ENCODE measurements at regions not wholly inside any gene's neighbourhood (a gene's known extent, or its start where the extent isn't known, plus 50 kb on each side); places are given as distances from the start of the nearest gene placed in this dataset.
"Not testable (repeated sequence)": the region's sequence is repeated elsewhere in the genome, so short reads cannot be mapped to it uniquely, and the experiment has no call there.

DNA sequence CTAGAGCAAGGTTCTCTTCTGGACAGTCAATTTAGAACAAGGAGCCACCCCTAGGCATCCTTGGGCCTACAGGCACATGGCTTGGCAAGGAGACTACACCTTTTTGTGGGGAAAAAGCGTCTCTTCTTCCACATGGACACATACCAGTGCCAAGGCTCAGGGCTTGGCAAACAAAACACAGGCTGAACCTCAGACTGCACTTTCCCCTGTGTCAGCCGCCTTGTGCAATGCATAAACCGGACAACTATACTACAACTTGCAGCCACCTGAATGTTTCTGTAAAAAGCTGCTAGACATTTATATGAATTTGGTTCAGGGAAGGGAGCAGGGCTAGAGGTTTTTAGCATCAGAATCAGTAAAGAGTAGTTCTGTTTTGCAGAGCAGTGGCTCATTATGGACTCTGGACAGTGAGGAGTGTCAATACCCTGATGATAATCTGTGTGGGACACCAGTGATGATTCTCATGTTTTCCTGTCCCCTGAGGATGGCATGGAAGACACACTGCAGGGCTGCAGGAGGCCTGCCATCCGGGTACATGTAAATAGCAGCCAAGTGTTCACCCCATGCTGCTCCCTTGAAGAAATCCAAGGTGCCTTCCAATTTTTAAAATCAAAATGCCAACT, 118.9 kb downstream of the GATA3 start:
- Histone ChIP-seq H3K4me3 (ENCODE audit: low read length in 2 of 2) (no peak overlapping the region), H3K4me1 (ENCODE audit: control insufficient read depth, insufficient read depth, low read length) (no peaks in the 10 kb centered on the region), H3K36me3 (ENCODE audit: control insufficient read depth in 2 of 2, insufficient read depth in 2 of 2, low read length in 2 of 2) (no peaks in the 10 kb centered on the region), H3K27me3 (ENCODE audit: control insufficient read depth in 1 of 2, insufficient read depth in 2 of 2, low read length in 2 of 2) (peaks cover 0 to 2% of the 10 kb centered on the region in 2 donors), H3K27ac (ENCODE audit: low read length) (no peak overlapping the region), H3K9me3 (ENCODE audit: control insufficient read depth in 2 of 2, low read length in 2 of 2) (peaks cover 4 to 6% of the 10 kb centered on the region in 2 donors), H3K9ac (ENCODE audit: low read length in 2 of 2) (no peak overlapping the region)

DNA sequence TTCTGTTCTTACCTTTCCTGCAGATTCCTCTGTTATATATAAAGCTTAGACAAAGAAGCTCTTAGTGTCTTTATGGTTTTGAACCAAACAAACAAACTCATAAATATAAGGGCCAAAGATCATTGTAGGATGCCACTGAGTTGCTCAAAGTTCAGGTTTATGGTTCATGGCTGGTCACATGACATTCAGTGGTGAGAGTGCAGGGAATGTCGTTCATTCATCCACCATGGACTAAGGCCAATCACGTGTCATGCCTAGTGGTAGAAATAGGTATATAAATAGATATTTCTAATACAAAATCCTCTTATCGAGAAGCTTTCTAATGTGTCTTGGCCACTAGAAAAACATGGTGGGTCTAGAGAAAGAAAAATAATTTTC, 119.4 kb downstream of the GATA3 start:
- no peak overlapping the region for H3K4me3 ChIP-seq (ENCODE audit: low read length in 2 of 2)
- peaks cover 4 to 6% of the 10 kb centered on the region in 2 donors for H3K9me3 ChIP-seq (ENCODE audit: control insufficient read depth in 2 of 2, low read length in 2 of 2)
- peaks cover 0 to 2% of the 10 kb centered on the region in 2 donors for H3K27me3 ChIP-seq (ENCODE audit: control insufficient read depth in 1 of 2, insufficient read depth in 2 of 2, low read length in 2 of 2)
- no peaks in the 10 kb centered on the region for H3K36me3 ChIP-seq (ENCODE audit: control insufficient read depth in 2 of 2, insufficient read depth in 2 of 2, low read length in 2 of 2)
- no peaks in the 10 kb centered on the region for H3K4me1 ChIP-seq (ENCODE audit: control insufficient read depth, insufficient read depth, low read length)
- H3K27ac ChIP-seq (ENCODE audit: low read length): no peak overlapping the region
- H3K9ac ChIP-seq (ENCODE audit: low read length in 2 of 2): no peak overlapping the region

DNA sequence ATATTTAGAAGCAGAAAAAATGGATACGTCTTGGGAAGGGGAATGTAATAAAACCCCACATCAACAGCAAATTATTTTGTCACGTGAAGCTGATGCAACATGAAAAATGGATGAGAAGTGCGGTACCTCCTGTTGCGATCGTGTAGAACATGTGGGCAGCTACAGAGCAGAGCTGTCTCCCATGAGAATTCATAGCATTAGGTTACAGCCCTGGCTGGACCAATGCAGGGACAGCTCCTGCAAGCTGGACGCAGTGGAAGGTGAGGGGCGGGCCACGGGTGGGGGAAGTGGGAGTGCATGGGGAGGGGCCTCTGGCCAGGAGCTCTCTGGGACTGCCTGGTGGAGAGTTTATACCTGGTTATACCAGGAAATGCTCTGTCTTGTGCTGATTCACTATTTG, 120.3 kb downstream of the GATA3 start:
- Histone ChIP-seq H3K4me3 (ENCODE audit: low read length in 2 of 2) (no peak overlapping the region), H3K36me3 (ENCODE audit: control insufficient read depth in 2 of 2, insufficient read depth in 2 of 2, low read length in 2 of 2) (no peaks in the 10 kb centered on the region), H3K27me3 (ENCODE audit: control insufficient read depth in 1 of 2, insufficient read depth in 2 of 2, low read length in 2 of 2) (peaks cover 0 to 2% of the 10 kb centered on the region in 2 donors), H3K27ac (ENCODE audit: low read length) (no peak overlapping the region), H3K9ac (ENCODE audit: low read length in 2 of 2) (no peak overlapping the region), H3K9me3 (ENCODE audit: control insufficient read depth in 2 of 2, low read length in 2 of 2) (peaks cover 2 to 6% of the 10 kb centered on the region in 2 donors), H3K4me1 (ENCODE audit: control insufficient read depth, insufficient read depth, low read length) (no peaks in the 10 kb centered on the region)

DNA sequence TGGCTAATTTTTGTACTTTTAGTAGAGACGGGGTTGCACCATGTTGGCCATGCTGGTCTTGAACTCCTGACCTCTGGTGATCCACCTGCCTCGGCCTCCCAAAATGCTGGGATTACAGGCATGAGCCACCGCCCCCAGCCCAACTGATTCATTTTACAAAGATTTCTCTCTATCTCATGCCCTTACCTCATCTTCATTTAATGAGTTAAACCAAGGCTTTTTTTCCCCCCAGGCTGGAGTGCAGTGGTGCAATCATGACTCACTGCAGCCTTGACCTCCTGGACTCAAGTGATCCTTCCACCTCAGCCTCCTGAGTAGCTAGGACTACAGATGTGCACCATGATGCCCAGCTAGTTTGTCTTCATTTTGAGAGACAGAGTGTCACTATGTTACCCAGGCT, 123.0 kb downstream of the GATA3 start:
- H3K4me3 ChIP-seq (ENCODE audit: low read length in 2 of 2); H3K9ac ChIP-seq (ENCODE audit: low read length in 2 of 2); H3K9me3 ChIP-seq (ENCODE audit: control insufficient read depth in 2 of 2, low read length in 2 of 2); H3K4me1 ChIP-seq (ENCODE audit: control insufficient read depth, insufficient read depth, low read length); H3K27me3 ChIP-seq (ENCODE audit: control insufficient read depth in 1 of 2, insufficient read depth in 2 of 2, low read length in 2 of 2); H3K27ac ChIP-seq (ENCODE audit: low read length); H3K36me3 ChIP-seq (ENCODE audit: control insufficient read depth in 2 of 2, insufficient read depth in 2 of 2, low read length in 2 of 2): not testable (repeated sequence)

DNA sequence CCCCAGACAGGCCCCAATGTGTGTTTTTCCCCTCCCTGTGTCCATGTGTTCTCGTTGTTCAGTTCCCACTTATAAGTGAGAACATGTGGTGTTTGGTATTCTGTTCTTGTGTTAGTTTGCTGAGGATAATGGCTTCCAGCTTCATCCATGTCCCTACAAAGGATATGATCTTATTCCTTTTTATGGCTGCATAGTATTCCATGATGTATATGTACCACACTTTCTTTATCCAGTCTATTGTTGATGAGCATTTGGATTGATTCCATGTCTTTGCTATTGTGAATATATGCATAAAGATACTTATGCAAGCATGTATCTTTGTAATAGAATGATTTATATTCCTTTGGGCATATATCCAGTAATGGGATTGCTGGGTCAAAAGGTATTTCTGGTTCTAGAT, 125.3 kb downstream of the GATA3 start:
- not testable (repeated sequence) for H3K4me3 ChIP-seq (ENCODE audit: low read length in 2 of 2); H3K4me1 ChIP-seq (ENCODE audit: control insufficient read depth, insufficient read depth, low read length); H3K36me3 ChIP-seq (ENCODE audit: control insufficient read depth in 2 of 2, insufficient read depth in 2 of 2, low read length in 2 of 2); H3K27me3 ChIP-seq (ENCODE audit: control insufficient read depth in 1 of 2, insufficient read depth in 2 of 2, low read length in 2 of 2); H3K9ac ChIP-seq (ENCODE audit: low read length in 2 of 2); H3K9me3 ChIP-seq (ENCODE audit: control insufficient read depth in 2 of 2, low read length in 2 of 2); H3K27ac ChIP-seq (ENCODE audit: low read length)

DNA sequence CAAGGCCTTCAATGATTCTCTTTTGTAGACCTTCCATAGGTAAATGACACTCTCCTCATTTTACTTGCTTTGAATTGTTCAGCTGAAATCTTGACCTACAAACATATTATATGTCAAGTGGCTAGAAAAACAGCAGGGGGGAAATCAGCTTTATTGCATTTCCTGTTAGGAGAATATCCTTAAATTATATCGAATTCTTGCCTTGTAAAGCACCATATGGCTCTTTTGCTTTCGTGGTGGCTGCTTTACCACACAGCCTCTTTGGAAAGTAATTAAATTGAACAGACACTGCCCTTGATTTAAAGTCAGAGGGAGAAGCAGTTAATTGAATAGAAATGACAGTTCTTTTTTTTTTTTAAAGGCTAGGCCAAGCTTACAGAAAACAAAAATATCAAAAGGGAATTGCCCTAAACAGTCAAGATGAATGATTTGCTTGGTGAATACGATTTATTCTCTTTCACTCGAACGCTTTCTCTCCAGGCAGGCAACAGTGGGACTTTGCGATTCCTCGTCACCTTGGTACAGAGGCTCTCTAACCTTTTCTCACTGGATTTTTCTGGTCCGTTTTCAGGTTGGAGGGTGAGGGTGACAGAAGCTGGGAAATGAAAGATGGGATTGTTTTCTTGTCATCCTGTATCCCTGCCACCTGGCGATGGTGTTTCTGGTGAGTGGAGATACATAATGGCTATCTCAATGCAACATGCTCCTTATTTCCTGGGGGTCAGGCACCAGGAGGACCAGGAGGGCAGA, 126.0 kb downstream of the GATA3 start:
- H3K9ac ChIP-seq (ENCODE audit: low read length in 2 of 2): no peak overlapping the region

DNA sequence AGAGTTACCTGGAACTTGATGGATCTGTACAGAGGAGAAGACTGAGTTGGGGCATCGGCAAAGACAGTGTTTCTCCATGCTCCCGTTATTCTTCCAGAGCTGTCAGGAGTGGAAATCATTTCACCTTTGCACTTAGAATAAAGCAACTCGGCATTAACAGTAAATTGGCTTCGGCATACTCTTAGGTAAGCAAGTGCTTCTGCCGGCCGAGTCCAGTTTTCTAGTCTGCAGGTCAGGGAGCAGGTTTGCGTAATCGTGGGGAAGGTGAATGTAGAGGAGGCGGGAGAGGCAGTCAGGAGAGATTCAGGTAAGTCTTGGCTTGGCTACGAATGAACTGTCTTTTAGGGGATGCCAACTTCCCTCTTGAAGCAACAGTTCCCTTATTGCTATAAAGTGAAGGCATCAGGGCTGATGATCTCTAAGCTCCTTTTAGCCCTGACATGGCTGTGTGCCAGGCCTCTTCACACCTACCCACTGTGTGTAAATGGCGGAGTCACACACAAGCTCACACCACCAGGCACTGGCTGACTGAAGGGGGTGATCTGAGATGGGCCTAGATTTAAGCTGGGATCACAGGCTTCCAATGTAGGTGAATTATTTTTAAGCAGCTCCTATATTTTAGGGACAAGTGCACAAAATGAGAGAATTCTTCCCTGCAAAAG, 127.1 kb downstream of the GATA3 start:
- Histone ChIP-seq H3K27ac (ENCODE audit: low read length) (no peak overlapping the region), H3K4me1 (ENCODE audit: control insufficient read depth, insufficient read depth, low read length) (no peaks in the 10 kb centered on the region), H3K27me3 (ENCODE audit: control insufficient read depth in 1 of 2, insufficient read depth in 2 of 2, low read length in 2 of 2) (peaks cover 0 to 2% of the 10 kb centered on the region in 2 donors), H3K9me3 (ENCODE audit: control insufficient read depth in 2 of 2, low read length in 2 of 2) (no peaks in the 10 kb centered on the region), H3K36me3 (ENCODE audit: control insufficient read depth in 2 of 2, insufficient read depth in 2 of 2, low read length in 2 of 2) (no peaks in the 10 kb centered on the region), H3K4me3 (ENCODE audit: low read length in 2 of 2) (no peak overlapping the region), H3K9ac (ENCODE audit: low read length in 2 of 2) (no peak overlapping the region)

More for the DNA sequence above, 126.0 kb downstream of the GATA3 start:
- no peaks in the 10 kb centered on the region for H3K9me3 ChIP-seq (ENCODE audit: control insufficient read depth in 2 of 2, low read length in 2 of 2)
- H3K4me1 ChIP-seq (ENCODE audit: control insufficient read depth, insufficient read depth, low read length): no peaks in the 10 kb centered on the region
- H3K27me3 ChIP-seq (ENCODE audit: control insufficient read depth in 1 of 2, insufficient read depth in 2 of 2, low read length in 2 of 2): peaks cover 0 to 2% of the 10 kb centered on the region in 2 donors
- H3K27ac ChIP-seq (ENCODE audit: low read length): no peak overlapping the region
- H3K4me3 ChIP-seq (ENCODE audit: low read length in 2 of 2): no peak overlapping the region
- H3K36me3 ChIP-seq (ENCODE audit: control insufficient read depth in 2 of 2, insufficient read depth in 2 of 2, low read length in 2 of 2): no peaks in the 10 kb centered on the region

DNA sequence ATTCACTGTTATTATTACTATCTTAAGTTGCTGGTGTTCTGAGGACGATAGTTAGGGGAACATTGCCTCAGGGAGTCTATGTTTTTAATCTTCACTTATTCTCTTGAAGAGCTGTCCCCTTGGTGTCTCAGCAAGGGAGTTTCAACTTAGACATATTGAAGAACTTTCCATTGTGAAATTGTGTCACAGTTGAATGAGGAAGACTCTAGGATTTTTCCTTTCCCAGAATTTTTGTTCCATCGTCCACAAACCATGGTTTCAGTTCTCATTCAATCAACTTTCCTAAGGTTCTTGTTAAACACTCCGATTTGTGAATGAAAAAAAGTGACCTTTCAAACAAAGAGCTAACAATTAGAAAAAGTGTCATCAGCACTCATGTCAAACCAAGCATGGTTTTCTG, 128.3 kb downstream of the GATA3 start:
- no peaks in the 10 kb centered on the region for H3K36me3 ChIP-seq (ENCODE audit: control insufficient read depth in 2 of 2, insufficient read depth in 2 of 2, low read length in 2 of 2)
- H3K4me1 ChIP-seq (ENCODE audit: control insufficient read depth, insufficient read depth, low read length): no peaks in the 10 kb centered on the region
- H3K9me3 ChIP-seq (ENCODE audit: control insufficient read depth in 2 of 2, low read length in 2 of 2): no peaks in the 10 kb centered on the region
- no peaks in the 10 kb centered on the region for H3K27me3 ChIP-seq (ENCODE audit: control insufficient read depth in 1 of 2, insufficient read depth in 2 of 2, low read length in 2 of 2)
- no peak overlapping the region for H3K4me3 ChIP-seq (ENCODE audit: low read length in 2 of 2)
- H3K9ac ChIP-seq (ENCODE audit: low read length in 2 of 2): no peak overlapping the region
- H3K27ac ChIP-seq (ENCODE audit: low read length): no peak overlapping the region

DNA sequence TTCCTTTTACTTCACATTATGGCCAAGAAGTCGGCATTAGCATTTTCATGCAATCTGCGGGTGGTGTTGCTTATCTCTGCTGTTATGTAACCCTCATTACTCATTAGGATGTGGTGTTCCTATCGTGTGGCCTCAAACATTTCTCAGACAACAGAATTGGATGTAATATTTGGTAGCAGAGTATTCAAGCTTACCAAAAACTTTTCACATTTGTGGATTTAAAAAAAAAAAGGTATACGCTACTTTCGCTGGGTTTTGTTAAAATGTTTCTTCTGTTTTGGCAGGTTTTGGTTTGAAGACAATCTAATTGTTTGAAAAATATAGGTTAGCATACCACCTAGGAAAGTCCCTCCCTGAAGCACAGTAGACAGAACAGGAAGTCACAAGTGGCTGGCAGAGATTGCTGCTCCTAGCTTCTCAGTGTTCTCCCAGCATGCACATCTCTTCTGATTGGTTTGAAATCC, 128.8 kb downstream of the GATA3 start:
- no peaks in the 10 kb centered on the region for H3K36me3 ChIP-seq (ENCODE audit: control insufficient read depth in 2 of 2, insufficient read depth in 2 of 2, low read length in 2 of 2)
- no peaks in the 10 kb centered on the region for H3K9me3 ChIP-seq (ENCODE audit: control insufficient read depth in 2 of 2, low read length in 2 of 2)
- H3K27me3 ChIP-seq (ENCODE audit: control insufficient read depth in 1 of 2, insufficient read depth in 2 of 2, low read length in 2 of 2): peaks cover 0 to 2% of the 10 kb centered on the region in 2 donors
- H3K9ac ChIP-seq (ENCODE audit: low read length in 2 of 2): no peak overlapping the region
- no peak overlapping the region for H3K27ac ChIP-seq (ENCODE audit: low read length)
- H3K4me3 ChIP-seq (ENCODE audit: low read length in 2 of 2): no peak overlapping the region
- no peaks in the 10 kb centered on the region for H3K4me1 ChIP-seq (ENCODE audit: control insufficient read depth, insufficient read depth, low read length)

DNA sequence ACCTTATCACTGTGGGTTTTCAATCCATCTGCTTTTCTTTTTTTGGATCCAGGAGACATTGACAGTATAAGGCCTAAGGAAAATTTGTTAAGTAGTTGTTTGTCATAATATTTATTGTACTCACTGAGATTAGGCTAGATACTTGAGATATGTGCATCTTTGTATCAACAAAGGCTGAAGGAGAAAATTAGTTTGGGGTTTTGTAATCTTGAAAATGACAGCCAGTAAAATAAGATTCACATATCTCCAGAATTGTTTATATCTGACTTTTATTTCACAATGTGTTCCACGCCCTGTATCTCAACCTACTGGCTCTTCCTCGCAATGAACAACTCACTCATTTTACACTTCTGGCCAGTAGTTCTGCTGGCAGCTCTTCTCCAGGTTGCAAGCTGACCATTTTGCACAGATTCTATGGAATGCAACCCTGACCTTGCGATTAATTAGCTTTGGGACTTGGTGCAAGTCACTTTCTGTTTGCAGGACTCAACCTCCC, 132.7 kb downstream of the GATA3 start:
- Histone ChIP-seq H3K9me3 (ENCODE audit: control insufficient read depth in 2 of 2, low read length in 2 of 2) (no peaks in the 10 kb centered on the region), H3K27me3 (ENCODE audit: control insufficient read depth in 1 of 2, insufficient read depth in 2 of 2, low read length in 2 of 2) (peaks cover 0 to 3% of the 10 kb centered on the region in 2 donors)

More for the DNA sequence above, 132.7 kb downstream of the GATA3 start:
- H3K27ac ChIP-seq (ENCODE audit: low read length): no peak overlapping the region
- H3K4me1 ChIP-seq (ENCODE audit: control insufficient read depth, insufficient read depth, low read length): no peaks in the 10 kb centered on the region
- no peak overlapping the region for H3K4me3 ChIP-seq (ENCODE audit: low read length in 2 of 2)
- H3K36me3 ChIP-seq (ENCODE audit: control insufficient read depth in 2 of 2, insufficient read depth in 2 of 2, low read length in 2 of 2): no peaks in the 10 kb centered on the region
- no peak overlapping the region for H3K9ac ChIP-seq (ENCODE audit: low read length in 2 of 2)
